SK-N-SH (cell line): ENCODE measurements at regions not wholly inside any gene's neighbourhood (a gene's known extent, or its start where the extent isn't known, plus 50 kb on each side); places are given as distances from the start of the nearest gene placed in this dataset.

Experiments
- CTCF ChIA-PET: fragments of 300-600, 350-600 bp; formaldehyde crosslinking; extraction: SDS; loops from one replicate; lab custom pipeline; 2021; lab: Yijun Ruan, JAX
- POLR2A ChIA-PET: fragments of 350-600 bp; sonication (Branson Sonifier 250); formaldehyde crosslinking; extraction: SDS; loops from one replicate; lab custom pipeline; 2020; ENCODE audit warnings: antibody characterized with exemption, inconsistent platforms; lab: Yijun Ruan, JAX
- DNase-seq: peaks from one replicate; pipeline ENCODE4 v3.0.0; 2012
- H2AFZ ChIP-seq: fragments of 200-600 bp; sonication (generic); 2 replicates; pipeline ENCODE4 v1.8.1; 2016; ENCODE audit warnings: antibody characterized with exemption, mild to moderate bottlenecking, low read depth
- H3F3A ChIP-seq: fragments of 200-600 bp; sonication (generic); replicated peaks from 2 replicates; pipeline ENCODE3; 2016; ENCODE audit warnings: antibody characterized with exemption, mild to moderate bottlenecking; ENCODE audit not compliant: insufficient read depth
- H3K27ac ChIP-seq, 2 experiments: fragments of 200-500 bp in 1 of 2; fragments of 200-600 bp in 1 of 2; sonication (Bioruptor generic) in 1 of 2; sonication (generic), shearing (Covaris generic) in 1 of 2; 2 replicates each; pipeline versions ENCODE4 v1.5.1 to v1.6.1; 2014 to 2016; ENCODE audit warnings: low read depth in 2 of 2, inconsistent platforms in 1 of 2, low read length in 1 of 2, mild to moderate bottlenecking in 1 of 2, mixed read lengths in 1 of 2
- H3K27me3 ChIP-seq: fragments of 200-600 bp; sonication (generic), shearing (Covaris generic); 2 replicates; pipeline ENCODE4 v1.6.1; 2016; ENCODE audit warnings: mixed run types; ENCODE audit not compliant: insufficient read depth
- H3K36me3 ChIP-seq, 2 experiments: fragments of 200-500 bp in 1 of 2; fragments of 200-600 bp in 1 of 2; sonication (Bioruptor generic) in 1 of 2; sonication (generic) in 1 of 2; replicated peaks in 1 of 2; 2 replicates each; pipeline versions ENCODE3 to v1.5.1; 2014 to 2016; ENCODE audit warnings: low read length in 1 of 2, mild to moderate bottlenecking in 1 of 2; ENCODE audit not compliant: insufficient read depth in 2 of 2, control insufficient read depth in 1 of 2
- H3K4me1 ChIP-seq, 2 experiments: fragments of 200-500 bp in 1 of 2; fragments of 200-600 bp in 1 of 2; sonication (Bioruptor generic) in 1 of 2; sonication (generic), shearing (Covaris generic) in 1 of 2; 2 replicates each; pipeline versions ENCODE4 v1.5.1 to v1.6.1; 2014 to 2016; ENCODE audit warnings: low read depth in 1 of 2, low read length in 1 of 2, mixed run types in 1 of 2; ENCODE audit not compliant: insufficient read depth in 2 of 2, control insufficient read depth in 1 of 2
- H3K4me2 ChIP-seq: fragments of 200-600 bp; sonication (generic), shearing (Covaris generic); 2 replicates; pipeline ENCODE4 v1.6.1; 2017; ENCODE audit warnings: mixed run types
- H3K4me3 ChIP-seq, 2 experiments: fragments of 200-500 bp in 1 of 2; fragments of 200-600 bp in 1 of 2; sonication (Bioruptor generic) in 1 of 2; sonication (generic), shearing (Covaris generic) in 1 of 2; 2 replicates each; pipeline versions ENCODE4 v1.5.1 to v1.8.1; 2014 to 2016; ENCODE audit warnings: low read depth in 2 of 2, inconsistent platforms in 1 of 2, low read length in 1 of 2, mild to moderate bottlenecking in 1 of 2, mixed read lengths in 1 of 2, moderate library complexity in 1 of 2
- H3K79me2 ChIP-seq: fragments of 200-600 bp; sonication (generic); 2 replicates; pipeline ENCODE4 v1.8.1; 2017; ENCODE audit warnings: mild to moderate bottlenecking; ENCODE audit not compliant: insufficient read depth
- H3K9ac ChIP-seq: fragments of 200-600 bp; sonication (generic); 2 replicates; pipeline ENCODE4 v1.6.1; 2017; ENCODE audit warnings: mixed run types
- H3K9me2 ChIP-seq: fragments of 200-600 bp; sonication (generic); 2 replicates; pipeline ENCODE4 v1.6.1; 2017; ENCODE audit warnings: mixed run types
- H3K9me3 ChIP-seq: fragments of 200-600 bp; sonication (generic); 2 replicates; pipeline ENCODE4 v1.6.1; 2017; ENCODE audit warnings: mixed run types, mild to moderate bottlenecking, moderate library complexity
- H4K20me1 ChIP-seq: fragments of 200-600 bp; sonication (generic); 2 replicates; pipeline ENCODE4 v1.6.1; 2017; ENCODE audit warnings: mild to moderate bottlenecking, mixed run types; ENCODE audit not compliant: insufficient read depth
- EZH2phosphoT487 ChIP-seq: fragments of 200-600 bp; sonication (generic); IDR thresholded peaks from 2 replicates; pipeline ENCODE4 v1.6.1; 2017; ENCODE audit warnings: low read depth, mixed run types, mild to moderate bottlenecking, antibody characterized with exemption, moderate library complexity, borderline replicate concordance
- FOSL2 ChIP-seq: IDR thresholded peaks from 2 replicates; pipeline ENCODE4 v1.4.0; 2012; ENCODE audit warnings: low read depth, mild to moderate bottlenecking, moderate library complexity, borderline replicate concordance
- MEF2A ChIP-seq: IDR thresholded peaks from 2 replicates; pipeline ENCODE4 v1.4.0; 2012; ENCODE audit warnings: low read depth, borderline replicate concordance
- TCF12 ChIP-seq: IDR thresholded peaks from 2 replicates; pipeline ENCODE4 v1.4.0; 2012
- YY1 ChIP-seq: IDR thresholded peaks from 2 replicates; pipeline ENCODE4 v1.4.0; 2012; ENCODE audit warnings: low read depth, mild to moderate bottlenecking
- WGBS: methylation state at CpG from one replicate; pipeline ENCODE4 v1.1.6; 2017; ENCODE audit warnings: low lambda C conversion rate; 5-methylcytosine and 5-hydroxymethylcytosine counted together
- TF ChIP-seq, protein P1 (sequence below): IDR thresholded peaks from 2 replicates; pipeline ENCODE4 v1.4.0; 2012; ENCODE audit warnings: low read depth
- TF ChIP-seq, protein P2 (sequence below): IDR thresholded peaks from 2 replicates; pipeline ENCODE4 v1.4.0; 2012; ENCODE audit warnings: low read depth, borderline replicate concordance
- TF ChIP-seq, protein P3 (sequence below): IDR thresholded peaks from 2 replicates; pipeline ENCODE4 v1.4.0; 2012; ENCODE audit warnings: low read depth, borderline replicate concordance
- TF ChIP-seq, protein P4 (sequence below): IDR thresholded peaks from 2 replicates; pipeline ENCODE4; 2012

DNA sequence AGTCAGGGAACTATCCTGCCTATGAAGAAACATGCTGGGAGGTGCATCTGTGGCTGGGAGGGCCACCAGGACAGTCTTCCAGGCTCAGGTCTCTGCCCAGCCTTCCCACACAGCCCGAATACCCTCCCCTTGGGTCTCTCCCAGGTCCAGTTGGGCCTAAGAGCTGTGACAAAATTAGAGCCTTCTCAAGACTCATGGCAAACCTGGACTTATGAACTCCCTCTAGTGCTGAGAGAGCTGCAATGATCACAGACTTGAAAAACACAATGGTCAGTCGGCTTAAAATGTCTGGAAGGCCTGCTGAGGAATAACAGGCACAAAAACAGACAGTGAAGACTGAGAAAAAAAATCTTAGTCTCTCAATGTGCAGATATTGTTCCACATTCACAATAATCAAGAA is 325.1 kb downstream of the BRINP2 start:
- no peaks in the 10 kb centered on the region for H4K20me1 ChIP-seq
- CTCF ChIA-PET: no interaction called here

DNA sequence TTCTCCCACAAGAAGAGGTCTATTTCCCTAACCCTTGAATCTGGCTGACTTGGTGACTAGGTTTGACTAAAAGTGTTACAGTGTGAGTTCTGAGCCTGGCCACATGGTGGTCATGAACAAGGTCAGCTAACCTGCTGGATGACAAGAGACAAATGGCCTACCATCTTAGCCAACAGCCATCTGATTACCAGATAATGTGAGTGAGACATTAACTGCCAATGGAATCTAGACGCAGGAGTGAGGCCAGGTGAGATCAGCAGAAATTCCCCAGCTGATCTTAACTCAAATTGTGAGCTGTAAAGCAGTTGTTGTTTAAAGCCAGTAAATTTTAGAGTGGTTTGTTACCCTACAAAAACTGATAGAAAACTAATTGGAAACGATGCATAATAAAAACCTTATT is 320.0 kb downstream of the BRINP2 start:
- Histone ChIP-seq H3K27me3 (no peaks in the 10 kb centered on the region), H3K9ac (no peak overlapping the region), H3K4me1 (peaks cover 0 to 6% of the 10 kb centered on the region in 2 experiments; a peak in 1 of 4 replicates), H3K79me2 (no peaks in the 10 kb centered on the region), H3K9me3 (no peaks in the 10 kb centered on the region), H3K4me3 (no peak overlapping the region), H3K9me2 (no peaks in the 10 kb centered on the region), H2AFZ (no peak overlapping the region), H3K27ac (no peak overlapping the region), H3F3A (no peaks in the 10 kb centered on the region), H4K20me1 (no peaks in the 10 kb centered on the region), H3K36me3 (no peaks in the 10 kb centered on the region), H3K4me2 (no peak overlapping the region)
- POLR2A ChIA-PET: no interaction called here
- CTCF ChIA-PET: no interaction called here
- WGBS: 46% methylated on average over 2 of the region's 2 CpGs
- TF ChIP-seq, protein P1, sequence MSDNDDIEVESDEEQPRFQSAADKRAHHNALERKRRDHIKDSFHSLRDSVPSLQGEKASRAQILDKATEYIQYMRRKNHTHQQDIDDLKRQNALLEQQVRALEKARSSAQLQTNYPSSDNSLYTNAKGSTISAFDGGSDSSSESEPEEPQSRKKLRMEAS: no peak
- no peak for TF ChIP-seq TCF12
- no peak for TF ChIP-seq EZH2phosphoT487
- TF ChIP-seq MEF2A: no peak
- no peak for TF ChIP-seq FOSL2
- TF ChIP-seq, protein P2, sequence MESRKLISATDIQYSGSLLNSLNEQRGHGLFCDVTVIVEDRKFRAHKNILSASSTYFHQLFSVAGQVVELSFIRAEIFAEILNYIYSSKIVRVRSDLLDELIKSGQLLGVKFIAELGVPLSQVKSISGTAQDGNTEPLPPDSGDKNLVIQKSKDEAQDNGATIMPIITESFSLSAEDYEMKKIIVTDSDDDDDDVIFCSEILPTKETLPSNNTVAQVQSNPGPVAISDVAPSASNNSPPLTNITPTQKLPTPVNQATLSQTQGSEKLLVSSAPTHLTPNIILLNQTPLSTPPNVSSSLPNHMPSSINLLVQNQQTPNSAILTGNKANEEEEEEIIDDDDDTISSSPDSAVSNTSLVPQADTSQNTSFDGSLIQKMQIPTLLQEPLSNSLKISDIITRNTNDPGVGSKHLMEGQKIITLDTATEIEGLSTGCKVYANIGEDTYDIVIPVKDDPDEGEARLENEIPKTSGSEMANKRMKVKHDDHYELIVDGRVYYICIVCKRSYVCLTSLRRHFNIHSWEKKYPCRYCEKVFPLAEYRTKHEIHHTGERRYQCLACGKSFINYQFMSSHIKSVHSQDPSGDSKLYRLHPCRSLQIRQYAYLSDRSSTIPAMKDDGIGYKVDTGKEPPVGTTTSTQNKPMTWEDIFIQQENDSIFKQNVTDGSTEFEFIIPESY: no peak
- TF ChIP-seq, protein P3, sequence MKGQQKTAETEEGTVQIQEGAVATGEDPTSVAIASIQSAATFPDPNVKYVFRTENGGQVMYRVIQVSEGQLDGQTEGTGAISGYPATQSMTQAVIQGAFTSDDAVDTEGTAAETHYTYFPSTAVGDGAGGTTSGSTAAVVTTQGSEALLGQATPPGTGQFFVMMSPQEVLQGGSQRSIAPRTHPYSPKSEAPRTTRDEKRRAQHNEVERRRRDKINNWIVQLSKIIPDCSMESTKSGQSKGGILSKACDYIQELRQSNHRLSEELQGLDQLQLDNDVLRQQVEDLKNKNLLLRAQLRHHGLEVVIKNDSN: no peak
- TF ChIP-seq, protein P4, sequence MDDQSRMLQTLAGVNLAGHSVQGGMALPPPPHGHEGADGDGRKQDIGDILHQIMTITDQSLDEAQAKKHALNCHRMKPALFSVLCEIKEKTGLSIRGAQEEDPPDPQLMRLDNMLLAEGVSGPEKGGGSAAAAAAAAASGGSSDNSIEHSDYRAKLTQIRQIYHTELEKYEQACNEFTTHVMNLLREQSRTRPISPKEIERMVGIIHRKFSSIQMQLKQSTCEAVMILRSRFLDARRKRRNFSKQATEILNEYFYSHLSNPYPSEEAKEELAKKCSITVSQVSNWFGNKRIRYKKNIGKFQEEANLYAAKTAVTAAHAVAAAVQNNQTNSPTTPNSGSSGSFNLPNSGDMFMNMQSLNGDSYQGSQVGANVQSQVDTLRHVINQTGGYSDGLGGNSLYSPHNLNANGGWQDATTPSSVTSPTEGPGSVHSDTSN: no peak
- no peak for DNase-seq

More for the DNA sequence above, 325.1 kb downstream of the BRINP2 start:
- Histone ChIP-seq H3F3A (no peaks in the 10 kb centered on the region), H3K4me3 (no peak overlapping the region), H3K9me3 (no peaks in the 10 kb centered on the region), H2AFZ (no peak overlapping the region), H3K36me3 (no peaks in the 10 kb centered on the region), H3K79me2 (no peaks in the 10 kb centered on the region), H3K4me1 (no peaks in the 10 kb centered on the region), H3K4me2 (no peak overlapping the region), H3K27ac (no peak overlapping the region), H3K27me3 (no peaks in the 10 kb centered on the region), H3K9me2 (no peaks in the 10 kb centered on the region), H3K9ac (no peak overlapping the region)
- POLR2A ChIA-PET: no interaction called here
- 17% methylated on average over 2 of the region's 2 CpGs for WGBS
- TF ChIP-seq, protein P4: no peak
- TF ChIP-seq YY1: no peak
- no peak for DNase-seq
